HCEC 1CT (cell line): ENCODE measurements at regions not wholly inside any gene's neighbourhood (a gene's known extent, or its start where the extent isn't known, plus 50 kb on each side); places are given as distances from the start of the nearest gene placed in this dataset.
"Not testable (repeated sequence)": the region's sequence is repeated elsewhere in the genome, so short reads cannot be mapped to it uniquely, and the experiment has no call there.

ENCODE experiments used
- DNase-seq: peaks from one replicate; pipeline ENCODE4 v3.0.0-alpha.2; 2017

DNA sequence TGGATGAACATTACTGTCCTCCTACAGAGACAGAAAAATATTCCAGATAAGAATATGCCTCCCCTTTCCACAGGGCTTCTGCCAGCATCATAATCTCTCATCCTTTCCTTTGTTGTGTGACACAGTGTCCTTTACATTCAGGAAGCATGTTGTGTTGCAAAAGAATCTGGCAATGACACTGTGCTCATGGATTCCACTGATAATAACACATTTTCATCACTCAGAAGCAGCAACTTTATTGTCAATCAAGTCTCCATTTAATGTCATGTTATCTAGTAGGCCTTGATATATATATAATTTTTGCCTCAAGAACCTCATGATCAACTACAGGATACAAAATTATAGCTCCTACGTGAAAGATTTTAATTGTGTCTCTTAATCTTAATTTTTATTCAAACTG is 833.9 kb downstream of the FSTL5 start:
- DNase-seq = no peak

DNA sequence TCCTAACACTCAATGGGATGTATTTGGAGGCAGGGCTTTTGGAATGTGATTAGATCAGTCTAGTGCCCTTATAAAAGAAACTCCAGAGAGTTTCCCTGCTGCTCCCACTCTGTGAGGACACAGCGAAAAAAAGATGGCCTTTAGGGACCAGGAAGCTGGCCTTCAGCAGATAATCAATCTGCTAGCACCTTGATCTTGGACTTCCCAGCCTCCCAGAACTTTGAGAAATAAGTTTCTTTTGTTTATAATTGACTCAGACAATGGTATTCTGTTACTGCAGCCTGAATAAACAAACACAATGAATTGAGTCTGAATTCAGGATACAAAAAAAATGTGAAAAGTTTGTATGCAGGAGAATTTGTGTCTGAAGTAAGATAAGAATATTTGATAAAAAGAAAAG is 842.1 kb downstream of the FSTL5 start:
- peak; percentile 13 for DNase-seq

- DNase-seq = peak; percentile 4
Measured at GRCh38 chr4:161320377-161320776, 843.4 kb downstream of the FSTL5 start.

DNA sequence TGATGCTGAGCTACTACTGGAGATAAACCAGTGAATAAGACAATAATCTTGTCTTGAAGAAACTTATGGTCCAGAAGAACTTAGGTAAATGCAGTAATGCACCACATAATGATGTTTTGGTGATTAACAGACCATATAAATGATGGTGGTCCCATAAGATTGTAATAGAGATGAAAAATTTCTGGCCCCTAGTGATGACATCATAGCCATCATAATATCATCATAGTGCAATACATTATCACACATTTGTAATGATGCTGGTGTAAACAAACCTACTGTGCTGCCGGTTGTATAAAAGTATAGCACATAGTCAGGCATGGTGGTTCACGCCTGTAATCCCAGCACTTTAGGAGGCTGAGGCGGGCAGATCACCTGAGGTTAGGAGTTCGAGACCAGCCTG is 846.8 kb downstream of the FSTL5 start:
- no peak for DNase-seq

DNA sequence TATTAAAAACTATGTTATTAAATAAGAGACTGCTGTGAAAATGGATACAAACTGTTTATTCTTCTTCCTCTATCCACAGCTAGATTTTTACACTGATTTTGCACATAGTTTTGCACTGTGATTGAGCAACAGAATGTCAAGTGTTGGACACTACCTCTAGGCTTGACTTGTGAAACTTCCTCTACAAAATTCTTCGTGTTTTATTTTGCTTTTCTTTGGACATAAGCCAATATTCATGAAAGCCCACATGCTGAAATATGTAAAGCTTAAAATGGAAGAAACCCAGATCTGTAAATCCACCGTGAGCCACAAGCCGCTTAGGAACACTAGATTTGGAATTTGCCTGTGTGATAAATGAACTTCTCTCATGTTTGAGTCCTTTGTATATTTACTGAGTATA is 849.4 kb downstream of the FSTL5 start:
- DNase-seq = no peak

GRCh38 chr4:161303551-161303950 is 860.2 kb downstream of the FSTL5 start:
- no peak for DNase-seq

GRCh38 chr4:161291222-161291621 is 872.6 kb downstream of the FSTL5 start:
- DNase-seq = no peak

- DNase-seq = no peak
Measured at GRCh38 chr4:161287678-161288352, 876.0 kb downstream of the FSTL5 start.

DNA sequence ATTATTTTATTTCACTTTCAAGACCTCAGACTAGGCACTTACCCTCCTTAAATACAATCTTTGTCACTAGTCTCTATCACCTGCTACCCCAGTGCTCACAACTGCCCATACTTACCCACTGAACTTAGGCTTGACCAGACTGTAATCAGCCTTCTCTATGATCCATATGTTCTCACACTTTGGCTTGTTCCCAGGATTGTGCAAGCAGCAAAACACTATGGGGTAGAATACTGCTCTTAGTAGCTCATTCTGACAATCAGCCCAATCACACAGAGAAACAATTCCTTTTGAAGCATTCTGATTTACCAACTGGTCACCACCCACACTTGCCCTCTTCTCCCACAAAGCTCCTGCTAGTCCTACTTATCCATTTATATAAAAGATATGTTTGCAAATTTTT is 878.3 kb downstream of the FSTL5 start:
- peak; percentile 12 for DNase-seq

GRCh38 chr4:161280929-161281328 is 882.9 kb downstream of the FSTL5 start:
- DNase-seq = no peak

GRCh38 chr4:161279095-161279494 is 884.7 kb downstream of the FSTL5 start:
- DNase-seq = no peak

DNA sequence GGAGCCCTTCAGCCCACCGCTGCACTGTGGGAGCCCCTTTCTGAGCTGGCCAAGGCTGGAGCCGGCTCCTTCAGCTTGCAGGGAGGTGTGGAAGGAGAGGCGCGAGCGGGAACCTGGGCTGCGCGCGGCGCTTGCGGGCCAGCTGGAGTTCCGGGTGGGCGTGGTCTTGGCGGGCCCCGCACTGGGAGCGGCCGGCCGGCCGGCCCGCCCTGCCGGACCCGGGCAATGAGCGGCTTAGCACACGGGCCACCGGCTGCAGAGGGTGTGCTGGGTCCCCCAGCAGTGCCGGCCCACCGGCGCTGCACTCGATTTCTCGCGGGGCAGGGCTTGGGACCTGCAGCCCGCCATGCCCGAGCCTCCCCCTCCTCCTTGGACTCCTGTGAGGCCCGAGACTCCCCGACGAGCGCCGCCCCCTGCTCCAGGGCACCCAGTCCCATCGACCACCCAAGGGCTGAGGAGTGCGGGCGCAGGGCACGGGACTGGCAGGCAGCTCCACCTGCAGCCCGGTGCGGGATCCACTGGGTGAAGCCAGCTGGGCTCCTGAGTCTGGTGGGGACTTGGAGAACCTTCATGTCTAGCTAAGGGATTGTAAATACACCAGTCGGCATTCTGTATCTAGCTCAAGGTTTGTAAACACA is 886.5 kb downstream of the FSTL5 start:
- not testable (repeated sequence) for DNase-seq

DNA sequence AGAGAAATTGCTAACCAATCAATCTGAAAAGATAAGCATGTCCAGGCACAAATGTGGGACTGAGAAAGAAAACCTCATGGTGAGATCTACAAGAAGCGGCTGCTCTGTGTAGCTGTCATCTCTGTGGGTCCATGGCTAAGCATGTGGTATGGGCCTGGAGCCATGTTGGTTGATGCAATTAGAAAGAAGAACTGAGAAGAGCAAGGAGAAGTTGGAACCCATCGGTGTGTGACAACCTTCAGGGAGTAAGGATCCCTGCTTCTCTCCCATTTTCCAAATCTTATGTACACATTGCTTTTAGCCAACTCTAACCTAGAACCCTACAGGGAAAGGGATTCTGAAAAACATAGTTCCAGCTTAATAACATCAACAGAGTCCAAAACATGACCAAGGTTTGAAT is 890.2 kb downstream of the FSTL5 start:
- DNase-seq = no peak

GRCh38 chr4:161260819-161261218 is 903.0 kb downstream of the FSTL5 start:
- no peak for DNase-seq

DNA sequence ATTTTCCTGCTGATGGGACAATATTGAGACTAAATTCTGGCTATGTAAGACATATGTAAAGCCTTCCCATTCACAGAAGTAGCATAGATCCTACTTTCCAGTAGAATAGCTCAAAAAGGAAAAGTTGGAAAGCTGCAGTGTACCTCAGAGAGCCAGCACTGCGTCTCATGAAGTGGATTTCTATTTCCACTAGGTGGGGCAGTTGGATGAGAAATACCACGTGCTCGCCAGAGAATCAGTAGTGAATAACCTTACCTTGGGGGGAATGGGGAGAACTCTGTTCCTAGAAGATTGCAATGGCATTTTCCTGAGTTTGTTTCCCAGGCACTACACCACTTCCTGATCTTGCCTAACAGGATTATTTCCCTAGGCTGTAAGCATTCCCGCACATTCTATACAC is 907.1 kb downstream of the FSTL5 start:
- peak; percentile 13 for DNase-seq

GRCh38 chr4:161256172-161256571 is 907.6 kb downstream of the FSTL5 start:
- no peak for DNase-seq

GRCh38 chr4:161254375-161254774 is 909.4 kb downstream of the FSTL5 start:
- DNase-seq = peak; percentile 4

GRCh38 chr4:161252520-161253141 is 911.2 kb downstream of the FSTL5 start:
- no peak for DNase-seq

GRCh38 chr4:161249779-161250440 is 913.9 kb downstream of the FSTL5 start:
- DNase-seq = no peak

- no peak for DNase-seq
Measured at GRCh38 chr4:161248880-161249279, 914.9 kb downstream of the FSTL5 start.

DNA sequence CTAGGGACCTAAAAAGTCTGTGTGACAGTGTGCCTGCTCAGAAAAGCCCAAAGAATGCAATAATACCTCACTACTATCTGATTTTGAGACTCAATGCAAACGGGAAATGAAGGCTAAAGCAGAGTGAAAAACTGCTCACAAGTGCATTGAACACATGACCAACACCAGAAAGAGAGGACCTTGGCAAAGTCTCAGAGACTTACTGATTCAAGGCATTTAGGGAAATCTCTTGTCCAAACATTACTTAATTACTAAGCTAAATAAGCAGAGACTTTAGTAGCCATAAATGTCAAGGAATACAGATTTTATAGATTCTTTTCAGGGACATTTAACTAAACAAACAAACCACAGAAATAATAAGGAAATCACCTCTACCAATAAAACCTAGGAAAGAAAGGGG is 916.0 kb downstream of the FSTL5 start:
- no peak for DNase-seq

GRCh38 chr4:161238033-161238432 is 925.8 kb downstream of the FSTL5 start:
- DNase-seq = no peak

- DNase-seq = no peak
Measured at GRCh38 chr4:161237495-161237894, 926.3 kb downstream of the FSTL5 start.

- no peak for DNase-seq
Measured at GRCh38 chr4:161225327-161225726, 938.5 kb downstream of the FSTL5 start.
